ENCODE measurements at regions not wholly inside any gene's neighbourhood (a gene's known extent, or its start where the extent isn't known, plus 50 kb on each side); places are given as distances from the start of the nearest gene placed in this dataset.

- no peak for ATAC-seq
Observed at GRCh38 chr1:166221316-166221715, 54.5 kb upstream of the FAM78B start.

- ATAC-seq, result no peak
Observed at GRCh38 chr1:166233750-166234366, 67.1 kb upstream of the FAM78B start.

GRCh38 chr1:166235728-166236127 lies 68.9 kb upstream of the FAM78B start:
- no peak for ATAC-seq

- ATAC-seq, result no peak
Observed at GRCh38 chr1:166237675-166238074, 70.9 kb upstream of the FAM78B start.

- ATAC-seq, result no peak
Observed at GRCh38 chr1:166253076-166253779, 86.4 kb upstream of the FAM78B start.

- ATAC-seq, result no peak
Observed at GRCh38 chr1:166258017-166258416, 91.2 kb upstream of the FAM78B start.

- no peak for ATAC-seq
Observed at GRCh38 chr1:166261511-166261910, 94.7 kb upstream of the FAM78B start.

GRCh38 chr1:166270476-166271150 lies 103.8 kb upstream of the FAM78B start:
- no peak for ATAC-seq

GRCh38 chr1:166271151-166271538 lies 104.3 kb upstream of the FAM78B start:
- no peak for ATAC-seq

GRCh38 chr1:166272155-166272554 lies 105.4 kb upstream of the FAM78B start:
- ATAC-seq, result no peak

- no peak for ATAC-seq
Observed at GRCh38 chr1:166272851-166273250, 106.0 kb upstream of the FAM78B start.

- ATAC-seq, result no peak
Observed at GRCh38 chr1:166273618-166274017, 106.8 kb upstream of the FAM78B start.

- no peak for ATAC-seq
Observed at GRCh38 chr1:166282391-166283137, 115.8 kb upstream of the FAM78B start.

GRCh38 chr1:166283190-166283589 lies 116.4 kb upstream of the FAM78B start:
- ATAC-seq, result no peak

- ATAC-seq, result no peak
Observed at GRCh38 chr1:166283600-166283999, 116.8 kb upstream of the FAM78B start.

GRCh38 chr1:166289309-166290050 lies 122.7 kb upstream of the FAM78B start:
- no peak for ATAC-seq

GRCh38 chr1:166295656-166296055 lies 128.9 kb upstream of the FAM78B start:
- no peak for ATAC-seq

- ATAC-seq, result no peak
Observed at GRCh38 chr1:166297993-166298392, 131.2 kb upstream of the FAM78B start.

GRCh38 chr1:166300767-166301166 lies 134.0 kb upstream of the FAM78B start:
- no peak for ATAC-seq

GRCh38 chr1:166302989-166303758 lies 136.4 kb upstream of the FAM78B start:
- ATAC-seq, result no peak

GRCh38 chr1:166304131-166304530 lies 137.3 kb upstream of the FAM78B start:
- ATAC-seq, result no peak

GRCh38 chr1:166305371-166305770 lies 138.6 kb upstream of the FAM78B start:
- no peak for ATAC-seq
